ENCODE measurements at regions not wholly inside any gene's neighbourhood (a gene's known extent, or its start where the extent isn't known, plus 50 kb on each side); places are given as distances from the start of the nearest gene placed in this dataset.

- Histone ChIP-seq H3K36me3 (ENCODE audit: control insufficient read depth, insufficient read depth, low read length) (no peaks in the 10 kb centered on the region), H3K9me3 (no peaks in the 10 kb centered on the region), H3K27me3 (replicated peaks; ENCODE audit: control insufficient read depth, insufficient read depth, low read length) (no peaks in the 10 kb centered on the region), H3K4me1 (no peaks in the 10 kb centered on the region), H3K4me3 (ENCODE audit: low read depth, low read length) (no peak overlapping the region)
- intact Hi-C loops (cut with micrococcal nuclease; ENCODE audit: unreplicated experiment), result no loop called here
- H3K4me1 Mint-ChIP-seq (ENCODE audit: low read depth, unreplicated experiment), result no peaks in the 10 kb centered on the region
- no peak for TF ChIP-seq CTCF (IDR thresholded peaks at IDR 0.05; ENCODE audit: insufficient read depth in 1 of 2, low read depth in 1 of 2, low read length in 1 of 2, severe bottlenecking in 1 of 2, unreplicated experiment in 1 of 2)
- H3K27me3 Mint-ChIP-seq (ENCODE audit: insufficient read depth, unreplicated experiment), result peaks cover 16% of the 10 kb centered on the region
- POLR2A ChIA-PET, result no interaction called here
- CTCF ChIA-PET, result no interaction called here
- no peaks in the 10 kb centered on the region for H3K36me3 Mint-ChIP-seq (ENCODE audit: insufficient read depth, unreplicated experiment)
- H3K4me3 Mint-ChIP-seq (ENCODE audit: unreplicated experiment), result no peak overlapping the region
- H3K27ac Mint-ChIP-seq (ENCODE audit: unreplicated experiment), result no peak overlapping the region
- DNase-seq, result no peak
- H3K9me3 Mint-ChIP-seq (ENCODE audit: unreplicated experiment), result no peaks in the 10 kb centered on the region
- no TSS peak for BruUV-seq (replicated peaks)
Measured at GRCh38 chr13:39894586-39894985, 239.1 kb downstream of the COG6 start.

- BruUV-seq (replicated peaks), result no TSS peak
- intact Hi-C loops (cut with micrococcal nuclease; ENCODE audit: unreplicated experiment), result no loop called here
- H3K9me3 Mint-ChIP-seq (ENCODE audit: unreplicated experiment), result no peaks in the 10 kb centered on the region
- ChIA-PET POLR2A (no interaction called here), CTCF (no interaction called here)
- no peaks in the 10 kb centered on the region for H3K36me3 Mint-ChIP-seq (ENCODE audit: insufficient read depth, unreplicated experiment)
- no peaks in the 10 kb centered on the region for H3K4me1 ChIP-seq
- no peaks in the 10 kb centered on the region for H3K9me3 ChIP-seq
- H3K4me3 ChIP-seq (ENCODE audit: low read depth, low read length), result no peak overlapping the region
- H3K4me3 Mint-ChIP-seq (ENCODE audit: unreplicated experiment), result no peak overlapping the region
- H3K36me3 ChIP-seq (ENCODE audit: control insufficient read depth, insufficient read depth, low read length), result no peaks in the 10 kb centered on the region
- DNase-seq, result no peak
- H3K27ac Mint-ChIP-seq (ENCODE audit: unreplicated experiment), result no peak overlapping the region
- no peaks in the 10 kb centered on the region for H3K4me1 Mint-ChIP-seq (ENCODE audit: low read depth, unreplicated experiment)
- TF ChIP-seq CTCF (IDR thresholded peaks at IDR 0.05; ENCODE audit: insufficient read depth in 1 of 2, low read depth in 1 of 2, low read length in 1 of 2, severe bottlenecking in 1 of 2, unreplicated experiment in 1 of 2), result no peak
- H3K27me3 ChIP-seq (replicated peaks; ENCODE audit: control insufficient read depth, insufficient read depth, low read length), result no peaks in the 10 kb centered on the region
- H3K27me3 Mint-ChIP-seq (ENCODE audit: insufficient read depth, unreplicated experiment), result peaks cover 16% of the 10 kb centered on the region
Measured at GRCh38 chr13:39895254-39895653, 239.8 kb downstream of the COG6 start.

GRCh38 chr13:39897636-39898035 lies 242.2 kb downstream of the COG6 start:
- intact Hi-C loops (cut with micrococcal nuclease; ENCODE audit: unreplicated experiment), result no loop called here
- Histone ChIP-seq H3K4me1 (no peaks in the 10 kb centered on the region), H3K4me3 (ENCODE audit: low read depth, low read length) (no peak overlapping the region), H3K36me3 (ENCODE audit: control insufficient read depth, insufficient read depth, low read length) (no peaks in the 10 kb centered on the region), H3K9me3 (no peaks in the 10 kb centered on the region), H3K27me3 (replicated peaks; ENCODE audit: control insufficient read depth, insufficient read depth, low read length) (no peaks in the 10 kb centered on the region)
- H3K27ac Mint-ChIP-seq (ENCODE audit: unreplicated experiment), result no peak overlapping the region
- no peak overlapping the region for H3K4me3 Mint-ChIP-seq (ENCODE audit: unreplicated experiment)
- no TSS peak for BruUV-seq (replicated peaks)
- no peak for TF ChIP-seq CTCF (IDR thresholded peaks at IDR 0.05; ENCODE audit: insufficient read depth in 1 of 2, low read depth in 1 of 2, low read length in 1 of 2, severe bottlenecking in 1 of 2, unreplicated experiment in 1 of 2)
- no peaks in the 10 kb centered on the region for H3K36me3 Mint-ChIP-seq (ENCODE audit: insufficient read depth, unreplicated experiment)
- no peaks in the 10 kb centered on the region for H3K4me1 Mint-ChIP-seq (ENCODE audit: low read depth, unreplicated experiment)
- CTCF ChIA-PET, result no interaction called here
- no peak for DNase-seq
- peaks cover 18% of the 10 kb centered on the region for H3K27me3 Mint-ChIP-seq (ENCODE audit: insufficient read depth, unreplicated experiment)
- POLR2A ChIA-PET, result no interaction called here
- H3K9me3 Mint-ChIP-seq (ENCODE audit: unreplicated experiment), result no peaks in the 10 kb centered on the region

Measured in Caco-2 (cell line).